IPS DF 6.9 (cell line): ENCODE measurements at regions not wholly inside any gene's neighbourhood (a gene's known extent, or its start where the extent isn't known, plus 50 kb on each side); places are given as distances from the start of the nearest gene placed in this dataset.

Experiments used
- DNase-seq: peaks from one replicate; pipeline ENCODE4 v3.0.0-alpha.2; 2013; ENCODE audit warnings: low read depth, low spot score
- H3K27ac ChIP-seq: one replicate; pipeline ENCODE4 v1.5.1; 2013; ENCODE audit warnings: low read length, control low read depth
- H3K27me3 ChIP-seq: 2 replicates; pipeline ENCODE4 v1.6.1; 2013; ENCODE audit warnings: mild to moderate bottlenecking, low read length; ENCODE audit not compliant: control insufficient read depth, insufficient read depth
- H3K36me3 ChIP-seq: 2 replicates; pipeline ENCODE4 v1.6.1; 2013; ENCODE audit warnings: low read length; ENCODE audit not compliant: control insufficient read depth, insufficient read depth
- H3K4me1 ChIP-seq: 2 replicates; pipeline ENCODE4 v1.6.1; 2013; ENCODE audit warnings: low read length; ENCODE audit not compliant: control insufficient read depth, insufficient read depth
- H3K4me3 ChIP-seq: 2 replicates; pipeline ENCODE4 v1.5.1; 2013; ENCODE audit warnings: mild to moderate bottlenecking, low read length
- H3K9me3 ChIP-seq: 2 replicates; pipeline ENCODE4 v1.6.1; 2013; ENCODE audit warnings: low read length, inconsistent platforms; ENCODE audit not compliant: control insufficient read depth, insufficient read depth
- WGBS: extraction: QIAGEN DNeasy Blood & Tissue Kit; methylation state at CpG from one replicate; pipeline ENCODE4 v1.1.7; 2013; ENCODE audit warnings: mixed read lengths, missing lambda C conversion rate; ENCODE audit not compliant: insufficient read length, insufficient coverage; 5-methylcytosine and 5-hydroxymethylcytosine counted together

GRCh38 chr4:53720776-53721175 lies 129.5 kb upstream of the LNX1 start:
- no peaks in the 10 kb centered on the region for H3K27me3 ChIP-seq
- H3K4me3 ChIP-seq, result no peak overlapping the region
- H3K36me3 ChIP-seq, result no peaks in the 10 kb centered on the region
- H3K9me3 ChIP-seq, result no peaks in the 10 kb centered on the region
- DNase-seq, result no peak
- H3K4me1 ChIP-seq, result no peaks in the 10 kb centered on the region
- no peak overlapping the region for H3K27ac ChIP-seq
- no CpG with 5 or more reads among the region's 5 CpGs for WGBS

- no peak for DNase-seq
- H3K9me3 ChIP-seq, result no peaks in the 10 kb centered on the region
- H3K36me3 ChIP-seq, result no peaks in the 10 kb centered on the region
- H3K27ac ChIP-seq, result no peak overlapping the region
- no peaks in the 10 kb centered on the region for H3K27me3 ChIP-seq
- 0 out of 2 replicates have a peak, but pooled peaks cover 1% of the 10 kb centered on the region for H3K4me1 ChIP-seq
- no CpG with 5 or more reads among the region's 4 CpGs for WGBS
- H3K4me3 ChIP-seq, result no peak overlapping the region
Measured at GRCh38 chr4:53717064-53717549, 125.8 kb upstream of the LNX1 start.

GRCh38 chr4:53716471-53717063 lies 125.3 kb upstream of the LNX1 start:
- Histone ChIP-seq H3K27ac (no peak overlapping the region), H3K36me3 (no peaks in the 10 kb centered on the region), H3K4me3 (no peak overlapping the region), H3K27me3 (no peaks in the 10 kb centered on the region), H3K4me1 (0 out of 2 replicates have a peak, but pooled peaks cover 1% of the 10 kb centered on the region), H3K9me3 (no peaks in the 10 kb centered on the region)
- DNase-seq, result no peak
- no CpG with 5 or more reads among the region's 6 CpGs for WGBS

GRCh38 chr4:53716011-53716410 lies 124.7 kb upstream of the LNX1 start:
- no peak overlapping the region for H3K27ac ChIP-seq
- H3K27me3 ChIP-seq, result no peaks in the 10 kb centered on the region
- H3K9me3 ChIP-seq, result no peaks in the 10 kb centered on the region
- no peak overlapping the region for H3K4me3 ChIP-seq
- DNase-seq, result no peak
- 0 out of 2 replicates have a peak, but pooled peaks cover 1% of the 10 kb centered on the region for H3K4me1 ChIP-seq
- H3K36me3 ChIP-seq, result no peaks in the 10 kb centered on the region

GRCh38 chr4:53714236-53715140 lies 123.2 kb upstream of the LNX1 start:
- H3K4me1 ChIP-seq, result 0 out of 2 replicates have a peak, but pooled peaks cover 1% of the 10 kb centered on the region
- H3K36me3 ChIP-seq, result no peaks in the 10 kb centered on the region
- H3K27me3 ChIP-seq, result no peaks in the 10 kb centered on the region
- no peaks in the 10 kb centered on the region for H3K9me3 ChIP-seq
- H3K27ac ChIP-seq, result no peak overlapping the region
- no peak for DNase-seq
- no CpG with 5 or more reads among the region's 6 CpGs for WGBS
- H3K4me3 ChIP-seq, result no peak overlapping the region

- DNase-seq, result no peak
- Histone ChIP-seq H3K9me3 (no peaks in the 10 kb centered on the region), H3K27me3 (no peaks in the 10 kb centered on the region), H3K4me3 (no peak overlapping the region), H3K4me1 (0 out of 2 replicates have a peak, but pooled peaks cover 1% of the 10 kb centered on the region), H3K27ac (no peak overlapping the region), H3K36me3 (no peaks in the 10 kb centered on the region)
Measured at GRCh38 chr4:53713767-53714166, 122.5 kb upstream of the LNX1 start.

- Histone ChIP-seq H3K27ac (no peak overlapping the region), H3K4me3 (no peak overlapping the region)
- WGBS, result no CpG with 5 or more reads among the region's 3 CpGs
Measured at GRCh38 chr4:53713296-53713695, 122.0 kb upstream of the LNX1 start.

GRCh38 chr4:53712408-53713020 lies 121.2 kb upstream of the LNX1 start:
- no CpG with 5 or more reads among the region's 8 CpGs for WGBS
- 0 out of 2 replicates have a peak, but pooled peaks cover 1% of the 10 kb centered on the region for H3K4me1 ChIP-seq
- DNase-seq, result no peak
- H3K27ac ChIP-seq, result no peak overlapping the region
- H3K27me3 ChIP-seq, result no peaks in the 10 kb centered on the region
- no peaks in the 10 kb centered on the region for H3K36me3 ChIP-seq
- H3K9me3 ChIP-seq, result no peaks in the 10 kb centered on the region
- H3K4me3 ChIP-seq, result no peak overlapping the region

More at GRCh38 chr4:53713296-53713695, 122.0 kb upstream of the LNX1 start:
- no peaks in the 10 kb centered on the region for H3K27me3 ChIP-seq
- H3K4me1 ChIP-seq, result 0 out of 2 replicates have a peak, but pooled peaks cover 1% of the 10 kb centered on the region
- H3K36me3 ChIP-seq, result no peaks in the 10 kb centered on the region
- no peak for DNase-seq
- no peaks in the 10 kb centered on the region for H3K9me3 ChIP-seq

GRCh38 chr4:53711926-53712325 lies 120.6 kb upstream of the LNX1 start:
- WGBS, result no CpG with 5 or more reads among the region's 2 CpGs
- Histone ChIP-seq H3K36me3 (no peaks in the 10 kb centered on the region), H3K4me1 (0 out of 2 replicates have a peak, but pooled peaks cover 1% of the 10 kb centered on the region), H3K4me3 (no peak overlapping the region), H3K9me3 (no peaks in the 10 kb centered on the region), H3K27ac (no peak overlapping the region), H3K27me3 (no peaks in the 10 kb centered on the region)
- no peak for DNase-seq

- Histone ChIP-seq H3K36me3 (no peaks in the 10 kb centered on the region), H3K4me3 (no peak overlapping the region)
- no CpG with 5 or more reads among the region's 1 CpG for WGBS
Measured at GRCh38 chr4:53709693-53710092, 118.4 kb upstream of the LNX1 start.

More at GRCh38 chr4:53709693-53710092, 118.4 kb upstream of the LNX1 start:
- Histone ChIP-seq H3K4me1 (0 out of 2 replicates have a peak, but pooled peaks cover 1% of the 10 kb centered on the region), H3K27me3 (no peaks in the 10 kb centered on the region), H3K9me3 (no peaks in the 10 kb centered on the region), H3K27ac (no peak overlapping the region)
- no peak for DNase-seq
